Activated T-cell treated with anti-CD3 and anti-CD28 coated beads for 1 hour (primary cell): ENCODE measurements at regions not wholly inside any gene's neighbourhood (a gene's known extent, or its start where the extent isn't known, plus 50 kb on each side); places are given as distances from the start of the nearest gene placed in this dataset.

ENCODE experiments used
- DNase-seq: peaks from one replicate; pipeline ENCODE4 v3.0.0-alpha.2; 2020; ENCODE audit warnings: low read depth

GRCh38 chr14:101467181-101467926 lies 93.9 kb upstream of the DIO3 start:
- no peak for DNase-seq

DNA sequence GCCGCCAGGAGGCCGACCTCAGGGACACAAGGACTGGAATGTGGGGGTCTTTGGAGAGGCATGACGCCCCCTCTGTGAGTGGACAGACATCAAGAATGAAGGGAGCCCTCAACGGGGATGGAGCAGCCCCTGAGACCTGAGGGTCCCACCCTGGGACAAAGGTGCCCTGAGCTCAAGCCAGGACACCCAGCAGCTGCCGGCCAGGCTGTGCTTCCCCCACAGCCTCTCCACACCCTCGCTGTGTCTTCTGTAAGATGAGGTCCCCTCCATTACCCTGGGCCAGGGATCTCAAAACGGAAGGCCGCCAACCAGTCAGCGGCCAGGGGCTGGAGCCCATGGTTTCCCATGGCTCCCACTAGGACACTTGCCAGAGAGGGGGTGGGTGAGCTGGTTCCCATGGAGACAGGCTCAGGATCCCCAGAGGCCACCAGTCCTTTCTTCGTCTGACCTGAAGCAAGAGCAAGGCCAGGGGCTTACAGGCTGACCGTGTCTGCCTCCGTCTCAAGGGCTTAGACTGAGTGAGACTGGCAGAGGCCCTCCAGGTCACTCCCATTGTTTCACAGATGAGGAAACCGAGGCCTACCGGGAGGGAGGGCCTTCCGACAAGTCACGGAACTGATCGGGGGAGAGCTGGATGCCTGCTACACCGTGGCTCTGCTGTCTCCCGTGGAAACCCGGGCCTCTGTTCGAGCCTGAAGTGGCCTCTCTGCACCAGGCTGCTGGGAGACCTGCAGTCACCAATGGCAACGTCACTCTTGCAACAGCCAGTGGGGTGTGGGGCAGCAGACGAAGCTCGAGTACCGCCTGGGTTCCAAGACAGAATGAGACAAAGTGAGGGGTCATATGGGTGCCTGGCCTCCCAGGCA lies 91.7 kb upstream of the DIO3 start:
- no peak for DNase-seq

DNA sequence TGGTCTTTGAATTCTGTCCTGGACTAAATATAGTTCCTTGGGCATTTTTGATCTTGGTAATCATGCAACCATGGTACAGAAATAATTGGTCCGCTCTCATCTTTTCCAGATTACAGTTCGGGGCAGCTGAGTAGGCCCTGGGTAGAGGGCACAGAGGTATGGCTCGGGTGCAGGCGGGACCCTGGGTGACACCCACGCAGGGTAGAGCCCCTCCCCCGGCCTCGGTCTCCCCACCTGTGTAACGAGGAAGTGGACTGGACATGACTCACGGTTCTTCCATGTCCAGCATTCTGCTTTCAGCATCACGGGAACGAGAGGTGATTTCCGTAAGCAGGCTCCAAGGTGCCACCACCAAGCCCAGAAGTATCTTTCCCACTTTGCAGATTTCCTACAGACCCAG lies 91.0 kb upstream of the DIO3 start:
- no peak for DNase-seq

- DNase-seq: no peak
Observed at GRCh38 chr14:101471723-101472517, 89.4 kb upstream of the DIO3 start.

- DNase-seq: no peak
Observed at GRCh38 chr14:101472518-101472849, 88.8 kb upstream of the DIO3 start.

GRCh38 chr14:101473045-101473729 lies 88.1 kb upstream of the DIO3 start:
- no peak for DNase-seq

DNA sequence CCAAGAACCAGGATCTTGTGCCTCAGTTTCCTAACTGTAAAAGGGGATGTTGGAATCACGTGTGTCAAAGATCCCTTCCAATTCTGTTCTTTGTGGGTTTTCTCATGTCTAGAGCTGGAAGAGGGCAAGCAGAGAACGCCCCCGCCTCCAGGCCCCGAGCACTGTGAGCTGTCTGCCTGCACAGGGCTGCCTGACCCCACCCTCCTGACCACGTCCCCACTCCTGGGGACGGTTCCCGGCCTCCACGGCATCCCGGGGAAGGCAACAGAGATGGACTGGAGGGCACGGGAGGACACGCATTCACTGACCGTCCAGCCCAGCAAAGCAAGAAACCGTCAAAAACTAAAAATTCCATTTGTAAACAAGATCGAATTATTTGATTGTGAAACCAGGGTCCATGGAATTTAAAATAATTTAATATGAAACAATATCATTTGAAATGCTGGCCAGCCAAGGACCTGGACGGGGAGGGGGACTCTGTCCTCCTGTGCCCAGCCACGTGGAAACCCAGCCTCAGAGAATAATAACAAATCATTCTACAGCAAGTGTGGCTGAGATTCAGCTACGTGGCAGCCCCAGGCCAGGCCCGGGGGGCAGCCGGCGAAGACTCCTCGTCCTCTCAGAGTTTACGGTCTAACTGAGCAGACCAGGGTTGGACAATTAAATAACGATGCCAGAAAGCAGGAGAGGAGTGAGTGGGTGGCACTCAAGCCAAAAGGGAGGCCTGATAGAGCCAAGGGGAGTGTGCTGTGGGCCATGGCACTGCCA lies 87.3 kb upstream of the DIO3 start:
- no peak for DNase-seq

DNA sequence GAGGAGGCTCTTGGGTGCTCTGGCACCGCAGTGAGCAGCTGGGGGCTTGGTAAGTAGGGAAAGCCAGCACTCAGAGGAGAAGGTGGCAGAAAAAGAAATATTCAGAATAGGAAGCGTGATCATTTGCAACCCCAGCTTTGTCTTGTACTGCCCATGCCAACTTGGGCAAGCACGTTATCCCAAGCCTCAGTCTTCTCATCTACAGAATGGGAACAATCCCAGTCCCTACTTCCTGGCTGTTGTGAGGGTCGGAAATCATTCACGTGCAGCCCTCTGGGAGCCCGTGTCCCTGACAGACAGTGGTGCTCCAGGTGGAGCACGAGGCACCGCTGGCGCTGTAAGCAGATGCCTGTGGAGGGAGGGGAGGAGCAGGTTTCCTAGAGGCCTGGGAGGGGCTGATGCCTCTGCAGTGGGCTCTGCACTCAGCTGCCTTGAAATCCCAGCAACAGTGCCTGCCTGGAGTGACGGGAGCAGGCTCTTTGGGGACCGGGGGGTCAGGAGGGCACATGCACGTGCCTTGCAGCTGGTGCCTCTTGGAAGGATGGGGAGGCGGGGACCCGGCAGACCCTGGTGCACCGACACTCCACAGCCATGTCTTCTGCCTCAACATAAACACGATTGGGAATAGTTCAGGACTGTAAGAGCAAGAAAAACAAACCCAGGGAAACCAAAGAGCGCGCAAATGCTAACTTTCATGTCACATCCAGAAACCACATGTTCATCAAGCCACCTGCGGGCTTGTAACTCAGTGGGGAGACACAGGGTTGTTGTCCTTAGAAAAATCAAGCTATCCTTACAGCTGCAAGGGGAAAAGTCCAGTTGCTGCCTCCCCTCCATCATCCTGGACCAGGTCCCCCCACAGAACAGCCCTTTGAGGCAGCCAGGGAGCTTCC lies 86.5 kb upstream of the DIO3 start:
- no peak for DNase-seq

DNA sequence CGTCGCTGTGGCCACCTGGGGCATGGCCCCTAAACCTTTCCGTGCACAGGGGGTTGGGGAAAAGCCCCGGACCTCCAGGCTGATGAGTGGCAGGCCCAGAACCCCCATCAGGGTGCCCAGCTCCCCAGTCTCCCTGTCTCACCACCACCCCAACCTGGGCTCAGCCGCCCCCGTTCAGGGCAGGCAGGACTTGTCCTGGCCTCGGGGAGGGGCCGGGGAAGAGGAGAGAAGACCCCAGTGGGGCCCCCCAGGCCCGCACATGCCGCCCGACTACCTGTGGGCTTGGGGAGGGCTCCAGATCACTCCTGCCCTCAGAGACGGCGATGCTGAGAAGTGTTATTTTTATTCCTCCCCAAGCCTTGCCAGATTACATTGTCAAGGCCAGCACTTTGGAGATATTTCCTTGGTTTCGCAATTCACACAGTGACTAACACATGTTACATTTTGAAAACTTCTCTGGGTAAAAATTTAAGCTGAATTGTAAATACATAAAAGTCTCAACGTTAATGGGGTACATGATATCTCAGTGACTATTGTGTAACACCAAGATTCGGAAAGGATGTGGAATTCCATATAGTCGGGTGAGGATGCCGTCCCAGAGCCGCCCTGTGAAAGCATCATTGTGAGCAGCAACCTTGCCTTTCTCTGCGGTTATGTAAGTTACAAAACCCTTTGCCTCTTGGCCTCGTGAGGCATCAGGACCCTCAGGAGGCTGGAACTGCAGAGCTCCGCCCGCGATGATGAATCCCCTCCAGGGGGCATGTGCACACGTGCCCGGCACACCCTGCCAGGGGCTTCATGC lies 85.6 kb upstream of the DIO3 start:
- DNase-seq: no peak

- no peak for DNase-seq
Observed at GRCh38 chr14:101476258-101476915, 84.9 kb upstream of the DIO3 start.

DNA sequence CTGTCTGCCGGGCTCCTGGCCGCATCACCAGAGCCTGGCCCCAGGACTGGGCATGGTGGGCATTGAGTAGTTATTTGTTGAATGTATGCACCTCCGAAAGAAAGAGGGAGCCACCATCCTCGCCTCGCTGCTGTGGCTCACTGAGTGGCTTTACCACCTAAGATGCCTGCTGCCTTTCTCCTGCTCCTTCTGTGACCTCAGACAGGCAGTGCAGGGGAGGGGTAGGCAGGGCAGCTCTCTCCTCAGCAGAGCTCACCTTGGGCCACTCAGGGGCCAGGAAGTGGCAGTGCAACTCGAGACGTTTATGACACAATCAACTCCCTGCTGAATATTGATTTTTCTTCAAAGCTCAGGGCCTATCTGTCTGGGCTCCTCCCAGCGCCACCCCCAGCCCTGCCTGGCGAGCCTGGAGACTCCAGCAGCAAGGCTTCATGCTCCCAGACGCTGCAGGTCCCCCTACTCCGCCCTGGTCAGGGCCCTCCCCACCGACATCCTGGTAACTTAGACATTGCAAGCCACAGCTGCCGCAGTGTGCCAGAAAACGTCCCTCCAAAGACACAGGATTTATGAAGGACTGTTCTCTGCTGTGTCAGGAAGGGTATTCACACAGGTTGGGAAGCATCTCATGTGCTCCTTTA lies 84.3 kb upstream of the DIO3 start:
- DNase-seq: no peak

GRCh38 chr14:101477648-101478047 lies 83.6 kb upstream of the DIO3 start:
- DNase-seq: no peak

DNA sequence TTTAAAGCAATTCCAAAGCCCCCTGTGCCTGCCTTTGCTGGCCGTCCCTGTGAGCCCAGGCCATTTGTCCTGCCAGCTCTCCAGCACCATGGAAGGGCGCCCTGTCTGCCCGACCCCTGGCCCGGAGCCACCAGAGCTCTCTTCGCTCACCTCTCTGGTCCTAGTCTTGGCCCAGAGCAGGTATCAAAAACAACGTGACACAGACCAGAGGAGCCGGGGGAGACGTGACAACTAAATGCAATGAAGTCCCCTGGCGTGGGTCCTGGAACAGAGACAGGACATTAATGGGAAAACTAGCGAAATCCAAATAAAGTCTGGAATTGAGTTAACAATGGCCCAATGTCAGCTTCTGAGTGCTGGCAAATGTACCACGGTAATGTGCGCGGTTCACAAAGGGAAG lies 83.2 kb upstream of the DIO3 start:
- no peak for DNase-seq

GRCh38 chr14:101478796-101479410 lies 82.4 kb upstream of the DIO3 start:
- DNase-seq: no peak

- DNase-seq: no peak
Observed at GRCh38 chr14:101480022-101480746, 81.1 kb upstream of the DIO3 start.

DNA sequence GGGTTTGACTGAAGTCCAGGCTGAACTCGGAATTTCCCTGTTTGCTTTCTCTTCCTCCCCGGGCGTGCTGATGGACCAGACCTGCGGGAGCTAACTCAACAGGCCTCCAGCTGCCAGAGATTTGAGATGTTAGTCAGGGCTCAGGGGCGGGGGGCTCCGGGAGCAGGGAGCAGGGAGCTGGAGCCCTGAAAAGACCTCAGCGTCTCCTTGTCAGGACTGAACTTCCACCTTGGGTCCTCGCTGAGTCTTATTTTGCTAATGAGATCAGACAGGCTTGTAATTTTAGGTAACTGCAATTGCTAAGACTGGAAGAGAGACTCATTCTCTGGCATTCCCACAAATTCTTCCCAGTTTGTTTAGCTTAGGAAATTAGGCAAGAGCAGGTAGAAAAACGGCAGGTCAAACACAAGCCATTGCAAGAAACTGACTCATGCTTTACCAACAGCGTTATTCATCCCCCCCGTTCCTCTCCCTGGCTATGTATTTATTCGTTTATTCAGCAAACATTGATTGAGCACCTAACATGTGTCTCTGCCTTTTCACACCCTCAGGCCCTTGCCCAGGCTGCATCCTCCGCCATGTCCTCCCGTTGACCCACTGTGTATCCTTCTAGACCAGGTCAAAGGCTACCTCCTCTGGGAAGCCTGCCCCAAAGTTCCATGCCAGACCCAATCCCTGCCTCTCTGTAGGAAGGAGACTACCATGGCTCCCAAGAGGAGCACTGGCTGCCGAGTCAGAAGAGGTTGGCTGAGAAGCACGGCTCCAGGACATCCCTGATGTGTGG lies 80.4 kb upstream of the DIO3 start:
- no peak for DNase-seq

- DNase-seq: no peak
Observed at GRCh38 chr14:101481557-101481956, 79.7 kb upstream of the DIO3 start.
